HEK293 (cell line): ENCODE measurements at regions not wholly inside any gene's neighbourhood (a gene's known extent, or its start where the extent isn't known, plus 50 kb on each side); places are given as distances from the start of the nearest gene placed in this dataset.

Experiments
- CTCF ChIA-PET: fragments of 350-600 bp; formaldehyde crosslinking; extraction: SDS; loops from one replicate; lab custom pipeline; 2021; ENCODE audit warnings: antibody characterized with exemption; lab: Yijun Ruan, JAX
- POLR2A ChIA-PET: fragments of 300-600 bp; formaldehyde crosslinking; extraction: SDS; loops from one replicate; lab custom pipeline; 2020; ENCODE audit warnings: antibody characterized with exemption, inconsistent platforms; lab: Yijun Ruan, JAX
- H3K27ac ChIP-seq: fragments of 200-500 bp; sonication (Bioruptor generic); 2 replicates; pipeline ENCODE4 v1.5.1; 2014; ENCODE audit warnings: low read depth, low read length, control low read depth, inconsistent platforms; ENCODE audit errors: extremely low read depth
- H3K36me3 ChIP-seq, 2 experiments: fragments of 200-500 bp in 1 of 2; sonication (Bioruptor generic) in 1 of 2; 1 replicate in 1 of 2; 2 replicates in 1 of 2; pipeline ENCODE4 v1.5.1; 2014 to 2017; ENCODE audit warnings: inconsistent platforms in 2 of 2, low read length in 2 of 2; ENCODE audit not compliant: control insufficient read depth in 2 of 2, insufficient read depth in 1 of 2
- H3K4me1 ChIP-seq: fragments of 200-500 bp; sonication (Bioruptor generic); 2 replicates; pipeline ENCODE4 v1.5.1; 2014; ENCODE audit warnings: mild to moderate bottlenecking, low read length, inconsistent platforms; ENCODE audit not compliant: control insufficient read depth, insufficient read depth
- H3K4me3 ChIP-seq: 2 replicates; pipeline ENCODE4 v1.5.1; 2011; ENCODE audit warnings: low read depth, mild to moderate bottlenecking, control low read depth, low read length, moderate library complexity
- H3K9me3 ChIP-seq: fragments of 200-500 bp; sonication (Bioruptor generic); 2 replicates; pipeline ENCODE4 v1.5.1; 2014; ENCODE audit warnings: low read depth, low read length, inconsistent platforms; ENCODE audit not compliant: control insufficient read depth, insufficient read depth
- BCL11B ChIP-seq: fragments of 450-650 bp; formaldehyde crosslinking; IDR thresholded peaks from 2 replicates; pipeline ENCODE4 v1.5.1; 2016; ENCODE audit warnings: low read depth, missing biosample characterization, missing genetic modification characterization
- BCL6B ChIP-seq: fragments of 450-650 bp; formaldehyde crosslinking; IDR thresholded peaks from 2 replicates; pipeline ENCODE4 v1.5.1; 2017; ENCODE audit warnings: missing biosample characterization, missing genetic modification characterization
- FEZF1 ChIP-seq: fragments of 450-650 bp; formaldehyde crosslinking; IDR thresholded peaks from 2 replicates; pipeline ENCODE4 v1.5.1; 2016; ENCODE audit warnings: missing biosample characterization, missing genetic modification characterization
- HIC1 ChIP-seq: fragments of 450-650 bp; formaldehyde crosslinking; IDR thresholded peaks from 2 replicates; pipeline ENCODE4 v1.5.1; 2016; ENCODE audit warnings: missing biosample characterization, missing genetic modification characterization
- KLF1 ChIP-seq: fragments of 450-650 bp; formaldehyde crosslinking; IDR thresholded peaks from 2 replicates; pipeline ENCODE4 v1.5.1; 2016; ENCODE audit warnings: missing biosample characterization, missing genetic modification characterization
- KLF16 ChIP-seq: fragments of 450-650 bp; formaldehyde crosslinking; IDR thresholded peaks from 2 replicates; pipeline ENCODE4 v1.5.1; 2017; ENCODE audit warnings: missing biosample characterization, missing genetic modification characterization
- OSR2 ChIP-seq: fragments of 450-650 bp; formaldehyde crosslinking; IDR thresholded peaks from 2 replicates; pipeline ENCODE4 v1.5.1; 2016; ENCODE audit warnings: missing biosample characterization, missing genetic modification characterization
- TSHZ1 ChIP-seq: fragments of 450-650 bp; formaldehyde crosslinking; IDR thresholded peaks from 2 replicates; pipeline ENCODE4 v1.5.1; 2016; ENCODE audit warnings: missing biosample characterization, missing genetic modification characterization, borderline replicate concordance
- ZFP37 ChIP-seq: fragments of 450-650 bp; formaldehyde crosslinking; IDR thresholded peaks from 2 replicates; pipeline ENCODE4 v1.5.1; 2016; ENCODE audit warnings: missing biosample characterization, missing genetic modification characterization
- ZNF112 ChIP-seq: fragments of 450-650 bp; formaldehyde crosslinking; IDR thresholded peaks from 2 replicates; pipeline ENCODE4 v1.5.0; 2017; ENCODE audit warnings: missing biosample characterization, missing genetic modification characterization
- ZNF169 ChIP-seq: fragments of 450-650 bp; formaldehyde crosslinking; IDR thresholded peaks from 2 replicates; pipeline ENCODE4 v1.5.1; 2016; ENCODE audit warnings: missing biosample characterization, missing genetic modification characterization
- ZNF366 ChIP-seq: fragments of 450-650 bp; formaldehyde crosslinking; conservative IDR thresholded peaks from 2 replicates; pipeline ENCODE4 v1.5.1; 2016; ENCODE audit warnings: missing biosample characterization, missing genetic modification characterization
- ZNF416 ChIP-seq: fragments of 450-650 bp; formaldehyde crosslinking; IDR thresholded peaks from 2 replicates; pipeline ENCODE4 v1.5.1; 2016; ENCODE audit warnings: missing biosample characterization, missing genetic modification characterization
- ZNF423 ChIP-seq: fragments of 450-650 bp; formaldehyde crosslinking; IDR thresholded peaks from 2 replicates; pipeline ENCODE4 v1.5.1; 2016; ENCODE audit warnings: missing biosample characterization, missing genetic modification characterization
- ZNF560 ChIP-seq: fragments of 450-650 bp; formaldehyde crosslinking; IDR thresholded peaks from 2 replicates; pipeline ENCODE4 v1.5.1; 2017; ENCODE audit warnings: missing biosample characterization, missing genetic modification characterization, borderline replicate concordance
- ZNF626 ChIP-seq: fragments of 450-650 bp; sonication (Bioruptor Pico); formaldehyde crosslinking; IDR thresholded peaks from 2 replicates; pipeline ENCODE4 v1.5.1; 2018; ENCODE audit warnings: missing biosample characterization, missing genetic modification characterization, inconsistent platforms
- ZNF629 ChIP-seq: fragments of 450-650 bp; formaldehyde crosslinking; IDR thresholded peaks from 2 replicates; pipeline ENCODE4 v1.5.1; 2017; ENCODE audit warnings: missing biosample characterization, missing genetic modification characterization
- ZNF645 ChIP-seq: fragments of 450-650 bp; formaldehyde crosslinking; IDR thresholded peaks from 2 replicates; pipeline ENCODE4; 2016; ENCODE audit warnings: missing biosample characterization, missing genetic modification characterization
- ZNF670 ChIP-seq: fragments of 450-650 bp; formaldehyde crosslinking; IDR thresholded peaks from 2 replicates; pipeline ENCODE4 v1.5.1; 2016; ENCODE audit warnings: missing biosample characterization, missing genetic modification characterization, low read depth
- ZNF701 ChIP-seq: fragments of 450-650 bp; formaldehyde crosslinking; IDR thresholded peaks from 2 replicates; pipeline ENCODE4 v1.5.1; 2016; ENCODE audit warnings: missing biosample characterization, missing genetic modification characterization
- ZNF830 ChIP-seq: fragments of 450-650 bp; IDR thresholded peaks from 2 replicates; pipeline ENCODE4 v1.5.0; 2018; ENCODE audit warnings: missing biosample characterization, missing genetic modification characterization, low read depth, mild to moderate bottlenecking, moderate library complexity
- ZSCAN4 ChIP-seq: fragments of 450-650 bp; formaldehyde crosslinking; IDR thresholded peaks from 2 replicates; pipeline ENCODE4 v1.5.1; 2017; ENCODE audit warnings: missing biosample characterization, missing genetic modification characterization

- no peak overlapping the region for H3K4me3 ChIP-seq
- H3K9me3 ChIP-seq = no peaks in the 10 kb centered on the region
- ChIA-PET POLR2A (no interaction called here), CTCF (interaction anchor here (0.7 kb wide), 1 partner anchor 280 kb away, joined by 3 read pairs; no protein-coding TSS in a partner anchor)
- H3K36me3 ChIP-seq = no peaks in the 10 kb centered on the region
- no peaks in the 10 kb centered on the region for H3K4me1 ChIP-seq
- H3K27ac ChIP-seq = no peak overlapping the region
- TF ChIP-seq KLF1 (tag by site-specific recombination) (no peak), BCL6B (tag by site-specific recombination) (no peak), ZFP37 (no peak), ZNF645 (tag by site-specific recombination) (no peak), ZNF112 (no peak), ZNF423 (no peak), ZNF560 (tag by site-specific recombination) (no peak), ZNF830 (tag by site-specific recombination) (no peak), ZNF366 (tag by site-specific recombination) (no peak), ZSCAN4 (no peak), ZNF701 (tag by site-specific recombination) (no peak), ZNF169 (tag by site-specific recombination) (no peak), TSHZ1 (no peak), KLF16 (tag by site-specific recombination) (no peak)
Measured at GRCh38 chr18:51337406-51337805, 139.9 kb upstream of the MEX3C start.

GRCh38 chr18:51339856-51340255 is 142.4 kb upstream of the MEX3C start:
- no peaks in the 10 kb centered on the region for H3K9me3 ChIP-seq
- no peak for TF ChIP-seq HIC1 (tag by site-specific recombination)
- no peak for TF ChIP-seq FEZF1
- TF ChIP-seq ZNF629 = no peak
- no peak for TF ChIP-seq ZNF626 (tag by site-specific recombination)
- no peak for TF ChIP-seq OSR2 (tag by site-specific recombination)
- TF ChIP-seq ZNF416 (tag by site-specific recombination) = no peak
- no peak for TF ChIP-seq ZNF670 (tag by site-specific recombination)
- no peak for TF ChIP-seq BCL11B (tag by site-specific recombination)
- H3K27ac ChIP-seq = no peak overlapping the region
- no peak overlapping the region for H3K4me3 ChIP-seq
- peaks cover 6% of the 10 kb centered on the region for H3K4me1 ChIP-seq
- CTCF ChIA-PET = interaction anchor here (0.6 to 1.2 kb wide), 5 partner anchors 10 to 272 kb away, joined by 3 to 5 read pairs (median 3); no protein-coding TSS in a partner anchor
- POLR2A ChIA-PET = no interaction called here
- H3K36me3 ChIP-seq = no peaks in the 10 kb centered on the region
